ENCODE measurements at regions not wholly inside any gene's neighbourhood (a gene's known extent, or its start where the extent isn't known, plus 50 kb on each side); places are given as distances from the start of the nearest gene placed in this dataset.
A peak's percentile ranks its signal among the peaks of the same experiment; 100 is the strongest.

DNA sequence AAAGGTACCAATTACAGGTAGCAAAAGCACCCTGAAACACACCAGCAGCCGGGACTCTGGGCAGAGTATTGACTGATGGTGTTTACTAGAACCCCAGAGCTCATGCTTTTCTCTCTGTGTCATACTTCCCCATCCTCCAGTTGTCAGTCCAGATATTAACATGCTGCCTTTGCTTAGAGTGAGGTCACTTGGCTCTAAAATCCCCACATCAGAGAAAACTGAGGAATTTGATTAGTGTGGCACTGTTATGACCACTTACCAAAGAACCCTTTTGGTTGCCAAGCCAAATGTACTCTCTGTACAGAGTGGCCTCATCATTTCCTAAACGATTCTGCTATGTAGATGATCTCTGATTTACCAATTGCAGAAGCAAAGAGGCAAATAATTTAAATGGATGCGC lies 80.4 kb downstream of the ABCC12 start:
- no CpG with 5 or more reads among the region's 3 CpGs for WGBS (ENCODE audit: extremely low coverage, insufficient coverage, insufficient read length)
- Histone ChIP-seq H2BK12ac (ENCODE audit: low read length) (no peak overlapping the region), H3K4ac (ENCODE audit: low read depth, low read length) (no peak overlapping the region), H3K14ac (ENCODE audit: low read length) (no peak overlapping the region), H3K4me3 (ENCODE audit: low read depth, low read length) (no peak overlapping the region), H4K91ac (ENCODE audit: low read depth, low read length) (no peak overlapping the region), H3K18ac (ENCODE audit: low read length) (no peak overlapping the region), H2BK120ac (ENCODE audit: insufficient read depth, low read length, poor library complexity) (no peak overlapping the region), H2BK5ac (ENCODE audit: low read depth, low read length, poor library complexity) (no peak overlapping the region), H2AK5ac (ENCODE audit: low read length) (no peak overlapping the region), H3K9ac (ENCODE audit: low read length) (no peak overlapping the region), H3K79me1 (ENCODE audit: low read length) (no peaks in the 10 kb centered on the region), H4K12ac (ENCODE audit: low read depth, low read length) (no peak overlapping the region), H4K8ac (ENCODE audit: low read depth, low read length) (no peak overlapping the region), H3K23ac (ENCODE audit: low read length) (no peak overlapping the region), H3K27me3 (ENCODE audit: insufficient read depth, low read length) (no peaks in the 10 kb centered on the region), H3K79me2 (ENCODE audit: control insufficient read depth, insufficient read depth, low read length, poor library complexity) (no peaks in the 10 kb centered on the region), H3K9me3 (ENCODE audit: insufficient read depth, low read depth, low read length) (no peaks in the 10 kb centered on the region), H3K4me1 (ENCODE audit: control insufficient read depth in 1 of 2, insufficient read depth in 2 of 2, low read length in 2 of 2) (no peaks in the 10 kb centered on the region), H3K27ac (ENCODE audit: low read depth, low read length) (no peak overlapping the region), H2AFZ (ENCODE audit: insufficient read depth, low read length, poor library complexity) (no peak overlapping the region), H3K4me2 (ENCODE audit: low read length) (no peak overlapping the region), H3K36me3 (ENCODE audit: control insufficient read depth in 1 of 2, insufficient read depth in 2 of 2, low read length in 2 of 2) (no peaks in the 10 kb centered on the region)
- DNase-seq, result no peak

DNA sequence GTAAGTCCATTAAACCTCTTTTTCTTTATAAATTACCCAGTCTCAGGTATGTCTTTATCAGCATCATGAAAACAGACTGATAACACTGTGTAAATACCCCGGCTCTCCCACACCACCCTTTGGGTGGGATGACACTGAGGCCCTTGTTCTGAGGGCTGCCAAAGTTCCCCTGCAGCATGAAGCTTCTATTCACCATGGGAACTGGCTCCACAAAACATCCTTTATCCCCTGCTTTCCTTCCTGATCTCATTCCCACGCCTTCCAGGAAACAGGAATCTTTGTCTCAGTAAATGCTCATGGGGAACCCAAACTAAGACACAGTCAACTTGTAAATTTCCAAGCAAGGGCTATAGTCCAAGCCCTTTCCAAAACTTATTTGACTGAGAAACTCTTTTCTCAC lies 88.4 kb downstream of the ABCC12 start:
- Histone ChIP-seq H3K18ac (ENCODE audit: low read length) (no peak overlapping the region), H3K27me3 (ENCODE audit: insufficient read depth, low read length) (no peaks in the 10 kb centered on the region), H3K36me3 (ENCODE audit: control insufficient read depth in 1 of 2, insufficient read depth in 2 of 2, low read length in 2 of 2) (no peaks in the 10 kb centered on the region), H2BK12ac (ENCODE audit: low read length) (no peak overlapping the region), H3K27ac (ENCODE audit: low read depth, low read length) (no peak overlapping the region), H3K4ac (ENCODE audit: low read depth, low read length) (no peak overlapping the region), H3K9me3 (ENCODE audit: insufficient read depth, low read depth, low read length) (no peaks in the 10 kb centered on the region), H3K4me2 (ENCODE audit: low read length) (no peak overlapping the region), H4K91ac (ENCODE audit: low read depth, low read length) (no peak overlapping the region), H3K4me1 (ENCODE audit: control insufficient read depth in 1 of 2, insufficient read depth in 2 of 2, low read length in 2 of 2) (peaks cover 0 to 3% of the 10 kb centered on the region in 2 experiments), H2BK120ac (ENCODE audit: insufficient read depth, low read length, poor library complexity) (no peak overlapping the region), H4K12ac (ENCODE audit: low read depth, low read length) (no peak overlapping the region), H3K79me2 (ENCODE audit: control insufficient read depth, insufficient read depth, low read length, poor library complexity) (no peaks in the 10 kb centered on the region), H2AFZ (ENCODE audit: insufficient read depth, low read length, poor library complexity) (no peak overlapping the region), H3K79me1 (ENCODE audit: low read length) (no peaks in the 10 kb centered on the region), H2AK5ac (ENCODE audit: low read length) (no peak overlapping the region), H3K9ac (ENCODE audit: low read length) (no peak overlapping the region), H3K4me3 (ENCODE audit: low read depth, low read length) (no peak overlapping the region), H3K23ac (ENCODE audit: low read length) (no peak overlapping the region), H2BK5ac (ENCODE audit: low read depth, low read length, poor library complexity) (no peak overlapping the region), H3K14ac (ENCODE audit: low read length) (no peak overlapping the region), H4K8ac (ENCODE audit: low read depth, low read length) (no peak overlapping the region)
- no CpG with 5 or more reads among the region's 2 CpGs for WGBS (ENCODE audit: extremely low coverage, insufficient coverage, insufficient read length)
- DNase-seq, result no peak

DNA sequence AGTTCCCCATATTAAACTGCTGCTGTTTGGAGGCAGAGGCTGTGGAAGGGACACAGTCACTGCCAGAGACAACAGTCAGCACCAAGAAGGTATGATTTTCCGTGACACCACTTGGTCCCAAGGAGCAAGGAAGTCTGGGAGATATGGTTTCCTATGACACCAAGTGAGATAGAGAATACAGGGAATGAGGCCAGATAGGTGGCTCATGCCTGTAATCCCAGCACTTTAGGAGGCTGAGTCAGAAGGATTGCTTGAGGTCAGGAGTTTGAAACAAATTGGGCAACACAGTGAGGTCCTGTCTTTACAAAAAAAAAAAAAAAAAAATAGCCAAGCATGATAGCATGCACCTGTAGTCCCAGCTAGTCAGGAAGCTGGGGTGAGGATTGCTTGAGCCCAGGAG lies 90.8 kb downstream of the ABCC12 start:
- Histone ChIP-seq H3K27ac (ENCODE audit: low read depth, low read length) (no peak overlapping the region), H2BK120ac (ENCODE audit: insufficient read depth, low read length, poor library complexity) (no peak overlapping the region), H3K9ac (ENCODE audit: low read length) (no peak overlapping the region), H4K12ac (ENCODE audit: low read depth, low read length) (no peak overlapping the region), H3K79me1 (ENCODE audit: low read length) (no peaks in the 10 kb centered on the region), H3K14ac (ENCODE audit: low read length) (no peak overlapping the region), H3K23ac (ENCODE audit: low read length) (no peak overlapping the region), H2AK5ac (ENCODE audit: low read length) (no peak overlapping the region), H3K4me3 (ENCODE audit: low read depth, low read length) (no peak overlapping the region), H4K91ac (ENCODE audit: low read depth, low read length) (no peak overlapping the region), H3K36me3 (ENCODE audit: control insufficient read depth in 1 of 2, insufficient read depth in 2 of 2, low read length in 2 of 2) (no peaks in the 10 kb centered on the region), H3K4ac (ENCODE audit: low read depth, low read length) (no peak overlapping the region), H2BK5ac (ENCODE audit: low read depth, low read length, poor library complexity) (no peak overlapping the region), H3K4me2 (ENCODE audit: low read length) (no peak overlapping the region), H2BK12ac (ENCODE audit: low read length) (no peak overlapping the region), H3K4me1 (ENCODE audit: control insufficient read depth in 1 of 2, insufficient read depth in 2 of 2, low read length in 2 of 2) (peaks cover 0 to 3% of the 10 kb centered on the region in 2 experiments), H3K18ac (ENCODE audit: low read length) (no peak overlapping the region), H3K27me3 (ENCODE audit: insufficient read depth, low read length) (no peaks in the 10 kb centered on the region), H2AFZ (ENCODE audit: insufficient read depth, low read length, poor library complexity) (no peak overlapping the region), H3K9me3 (ENCODE audit: insufficient read depth, low read depth, low read length) (no peaks in the 10 kb centered on the region), H4K8ac (ENCODE audit: low read depth, low read length) (no peak overlapping the region), H3K79me2 (ENCODE audit: control insufficient read depth, insufficient read depth, low read length, poor library complexity) (no peaks in the 10 kb centered on the region)
- peak in 1 of 2 donors; percentile 23 for DNase-seq
- WGBS (ENCODE audit: extremely low coverage, insufficient coverage, insufficient read length), result no CpG with 5 or more reads among the region's 1 CpG

DNA sequence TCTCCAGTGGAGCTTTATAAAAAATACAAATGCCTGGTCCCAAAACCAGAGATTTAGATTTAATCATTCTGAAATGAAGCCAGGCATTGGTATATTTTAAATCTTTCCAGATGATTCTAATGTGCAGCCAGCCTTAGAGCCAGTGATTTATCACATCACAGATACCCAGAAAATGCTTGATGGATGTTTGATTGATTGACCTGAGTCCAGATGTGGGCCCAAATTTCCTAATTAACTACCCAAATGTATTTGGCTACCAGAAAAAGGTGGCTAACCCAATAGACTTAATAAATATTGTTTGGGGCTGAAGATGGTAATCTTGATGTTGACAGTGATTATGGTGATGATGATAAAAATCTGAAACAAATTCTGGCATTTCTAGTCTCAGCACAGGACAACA lies 93.1 kb downstream of the ABCC12 start:
- Histone ChIP-seq H2BK5ac (ENCODE audit: low read depth, low read length, poor library complexity) (no peak overlapping the region), H3K79me2 (ENCODE audit: control insufficient read depth, insufficient read depth, low read length, poor library complexity) (no peaks in the 10 kb centered on the region), H3K9me3 (ENCODE audit: insufficient read depth, low read depth, low read length) (peaks cover 3% of the 10 kb centered on the region)

More for the DNA sequence above, 93.1 kb downstream of the ABCC12 start:
- H2BK12ac ChIP-seq (ENCODE audit: low read length), result no peak overlapping the region
- H3K4me3 ChIP-seq (ENCODE audit: low read depth, low read length), result no peak overlapping the region
- no peak for DNase-seq
- no peak overlapping the region for H3K23ac ChIP-seq (ENCODE audit: low read length)
- no peak overlapping the region for H4K12ac ChIP-seq (ENCODE audit: low read depth, low read length)
- H3K14ac ChIP-seq (ENCODE audit: low read length), result no peak overlapping the region
- no peak overlapping the region for H2AK5ac ChIP-seq (ENCODE audit: low read length)
- no peaks in the 10 kb centered on the region for H3K79me1 ChIP-seq (ENCODE audit: low read length)
- no peaks in the 10 kb centered on the region for H3K27me3 ChIP-seq (ENCODE audit: insufficient read depth, low read length)
- no peak overlapping the region for H3K18ac ChIP-seq (ENCODE audit: low read length)
- H3K4me1 ChIP-seq (ENCODE audit: control insufficient read depth in 1 of 2, insufficient read depth in 2 of 2, low read length in 2 of 2), result peaks cover 0 to 3% of the 10 kb centered on the region in 2 experiments
- no peak overlapping the region for H4K91ac ChIP-seq (ENCODE audit: low read depth, low read length)
- no peak overlapping the region for H2AFZ ChIP-seq (ENCODE audit: insufficient read depth, low read length, poor library complexity)
- H2BK120ac ChIP-seq (ENCODE audit: insufficient read depth, low read length, poor library complexity), result no peak overlapping the region
- H3K27ac ChIP-seq (ENCODE audit: low read depth, low read length), result no peak overlapping the region
- H4K8ac ChIP-seq (ENCODE audit: low read depth, low read length), result no peak overlapping the region
- no peak overlapping the region for H3K4me2 ChIP-seq (ENCODE audit: low read length)
- no peak overlapping the region for H3K4ac ChIP-seq (ENCODE audit: low read depth, low read length)
- no peak overlapping the region for H3K9ac ChIP-seq (ENCODE audit: low read length)
- no peaks in the 10 kb centered on the region for H3K36me3 ChIP-seq (ENCODE audit: control insufficient read depth in 1 of 2, insufficient read depth in 2 of 2, low read length in 2 of 2)

Measured in trophoblast cell (in vitro differentiated cells and primary cell).